HCT116 (cell line): ENCODE measurements at regions not wholly inside any gene's neighbourhood (a gene's known extent, or its start where the extent isn't known, plus 50 kb on each side); places are given as distances from the start of the nearest gene placed in this dataset.

Experiments
- EGR1 ChIP-seq: IDR thresholded peaks from 2 replicates; pipeline ENCODE4 v1.6.1; 2012; ENCODE audit warnings: low read depth
- ELF1 ChIP-seq: IDR thresholded peaks from 2 replicates; pipeline ENCODE4 v1.6.1; 2012; ENCODE audit warnings: low read depth, borderline replicate concordance
- EZH2 ChIP-seq: fragments of 200-600 bp; sonication (generic); IDR thresholded peaks from 2 replicates; pipeline ENCODE4 v1.6.1; 2017; ENCODE audit warnings: antibody characterized with exemption, mixed run types
- EZH2phosphoT487 ChIP-seq: fragments of 200-600 bp; IDR thresholded peaks from 2 replicates; pipeline ENCODE4 v1.6.1; 2018; ENCODE audit warnings: antibody characterized with exemption, borderline replicate concordance
- FOSL1 ChIP-seq: IDR thresholded peaks from 2 replicates; pipeline ENCODE4 v1.6.1; 2012; ENCODE audit warnings: low read depth
- POLR2A ChIP-seq: IDR thresholded peaks from 2 replicates; pipeline ENCODE4 v1.7.0; 2011; ENCODE audit warnings: borderline replicate concordance; ENCODE audit not compliant: insufficient read depth, insufficient read length; ENCODE audit errors: extremely low read depth
- POLR2AphosphoS5 ChIP-seq: IDR thresholded peaks from 2 replicates; pipeline ENCODE4 v1.6.1; 2011; ENCODE audit warnings: mild to moderate bottlenecking, low read depth, low read length, moderate library complexity
- SRF ChIP-seq: IDR thresholded peaks from 2 replicates; pipeline ENCODE4 v1.6.1; 2012; ENCODE audit warnings: low read depth
- ZNF274 ChIP-seq: fragments of 200-500 bp; sonication (Bioruptor generic); IDR thresholded peaks from 2 replicates; pipeline ENCODE4 v1.6.1; 2014; ENCODE audit warnings: mild to moderate bottlenecking, low read depth, low read length, inconsistent platforms
- TF ChIP-seq, protein P1 (sequence below), 3 experiments: fragments of 200-600 bp in 1 of 3; sonication (generic) in 1 of 3; IDR thresholded peaks in 2 of 3; conservative IDR thresholded peaks in 1 of 3; 2 replicates each; pipeline ENCODE4 v1.5.1; 2012 to 2017; ENCODE audit warnings: low read depth in 2 of 3, low read length in 2 of 3, antibody characterized with exemption in 1 of 3, borderline replicate concordance in 1 of 3, control low read depth in 1 of 3, mild to moderate bottlenecking in 1 of 3, mixed read lengths in 1 of 3, mixed run types in 1 of 3, moderate library complexity in 1 of 3; ENCODE audit not compliant: insufficient read depth in 1 of 3
- TF ChIP-seq, protein P2 (sequence below): IDR thresholded peaks from 2 replicates; pipeline ENCODE4 v1.6.1; 2012; ENCODE audit warnings: low read depth
- TF ChIP-seq, protein P3 (sequence below): IDR thresholded peaks from 2 replicates; pipeline ENCODE4 v1.6.1; 2012
- TF ChIP-seq, protein P4 (sequence below): IDR thresholded peaks from 2 replicates; pipeline ENCODE4 v1.6.1; 2012

DNA sequence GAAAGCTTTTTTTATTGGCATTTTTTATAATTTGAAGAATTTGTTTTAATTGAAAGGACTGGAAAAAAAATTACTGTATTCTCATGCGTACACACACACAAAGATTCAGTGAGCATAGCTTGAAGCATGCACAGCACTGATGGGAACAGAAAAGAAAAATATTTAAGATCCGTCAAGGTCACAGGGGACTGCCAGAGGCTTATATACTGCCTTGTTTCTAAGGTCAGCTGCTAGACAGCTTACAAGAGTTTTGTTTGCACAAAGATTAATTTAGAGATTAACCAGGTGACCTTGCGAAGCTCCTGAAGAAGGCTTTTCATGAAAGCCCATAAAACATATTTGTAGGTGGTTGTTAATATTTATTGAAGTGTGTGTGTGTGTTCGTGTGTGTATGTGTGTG lies 396.3 kb downstream of the TRIB2 start:
- TF ChIP-seq EZH2, result no peak
- TF ChIP-seq POLR2A, result no peak
- TF ChIP-seq, protein P1, sequence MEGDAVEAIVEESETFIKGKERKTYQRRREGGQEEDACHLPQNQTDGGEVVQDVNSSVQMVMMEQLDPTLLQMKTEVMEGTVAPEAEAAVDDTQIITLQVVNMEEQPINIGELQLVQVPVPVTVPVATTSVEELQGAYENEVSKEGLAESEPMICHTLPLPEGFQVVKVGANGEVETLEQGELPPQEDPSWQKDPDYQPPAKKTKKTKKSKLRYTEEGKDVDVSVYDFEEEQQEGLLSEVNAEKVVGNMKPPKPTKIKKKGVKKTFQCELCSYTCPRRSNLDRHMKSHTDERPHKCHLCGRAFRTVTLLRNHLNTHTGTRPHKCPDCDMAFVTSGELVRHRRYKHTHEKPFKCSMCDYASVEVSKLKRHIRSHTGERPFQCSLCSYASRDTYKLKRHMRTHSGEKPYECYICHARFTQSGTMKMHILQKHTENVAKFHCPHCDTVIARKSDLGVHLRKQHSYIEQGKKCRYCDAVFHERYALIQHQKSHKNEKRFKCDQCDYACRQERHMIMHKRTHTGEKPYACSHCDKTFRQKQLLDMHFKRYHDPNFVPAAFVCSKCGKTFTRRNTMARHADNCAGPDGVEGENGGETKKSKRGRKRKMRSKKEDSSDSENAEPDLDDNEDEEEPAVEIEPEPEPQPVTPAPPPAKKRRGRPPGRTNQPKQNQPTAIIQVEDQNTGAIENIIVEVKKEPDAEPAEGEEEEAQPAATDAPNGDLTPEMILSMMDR (IDR thresholded peaks at IDR 0.05 in 2 of 3, conservative IDR thresholded peaks at IDR 0.05 in 1 of 3; ENCODE audit: borderline replicate concordance in 1 of 3, insufficient read depth in 1 of 3, low read depth in 2 of 3, low read length in 2 of 3), result no peak
- no peak for TF ChIP-seq POLR2AphosphoS5
- TF ChIP-seq, protein P2, sequence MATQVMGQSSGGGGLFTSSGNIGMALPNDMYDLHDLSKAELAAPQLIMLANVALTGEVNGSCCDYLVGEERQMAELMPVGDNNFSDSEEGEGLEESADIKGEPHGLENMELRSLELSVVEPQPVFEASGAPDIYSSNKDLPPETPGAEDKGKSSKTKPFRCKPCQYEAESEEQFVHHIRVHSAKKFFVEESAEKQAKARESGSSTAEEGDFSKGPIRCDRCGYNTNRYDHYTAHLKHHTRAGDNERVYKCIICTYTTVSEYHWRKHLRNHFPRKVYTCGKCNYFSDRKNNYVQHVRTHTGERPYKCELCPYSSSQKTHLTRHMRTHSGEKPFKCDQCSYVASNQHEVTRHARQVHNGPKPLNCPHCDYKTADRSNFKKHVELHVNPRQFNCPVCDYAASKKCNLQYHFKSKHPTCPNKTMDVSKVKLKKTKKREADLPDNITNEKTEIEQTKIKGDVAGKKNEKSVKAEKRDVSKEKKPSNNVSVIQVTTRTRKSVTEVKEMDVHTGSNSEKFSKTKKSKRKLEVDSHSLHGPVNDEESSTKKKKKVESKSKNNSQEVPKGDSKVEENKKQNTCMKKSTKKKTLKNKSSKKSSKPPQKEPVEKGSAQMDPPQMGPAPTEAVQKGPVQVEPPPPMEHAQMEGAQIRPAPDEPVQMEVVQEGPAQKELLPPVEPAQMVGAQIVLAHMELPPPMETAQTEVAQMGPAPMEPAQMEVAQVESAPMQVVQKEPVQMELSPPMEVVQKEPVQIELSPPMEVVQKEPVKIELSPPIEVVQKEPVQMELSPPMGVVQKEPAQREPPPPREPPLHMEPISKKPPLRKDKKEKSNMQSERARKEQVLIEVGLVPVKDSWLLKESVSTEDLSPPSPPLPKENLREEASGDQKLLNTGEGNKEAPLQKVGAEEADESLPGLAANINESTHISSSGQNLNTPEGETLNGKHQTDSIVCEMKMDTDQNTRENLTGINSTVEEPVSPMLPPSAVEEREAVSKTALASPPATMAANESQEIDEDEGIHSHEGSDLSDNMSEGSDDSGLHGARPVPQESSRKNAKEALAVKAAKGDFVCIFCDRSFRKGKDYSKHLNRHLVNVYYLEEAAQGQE, result no peak
- TF ChIP-seq EZH2phosphoT487, result no peak
- no peak for TF ChIP-seq FOSL1
- TF ChIP-seq ZNF274, result no peak
- TF ChIP-seq, protein P3, sequence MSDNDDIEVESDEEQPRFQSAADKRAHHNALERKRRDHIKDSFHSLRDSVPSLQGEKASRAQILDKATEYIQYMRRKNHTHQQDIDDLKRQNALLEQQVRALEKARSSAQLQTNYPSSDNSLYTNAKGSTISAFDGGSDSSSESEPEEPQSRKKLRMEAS, result no peak
- TF ChIP-seq ELF1, result no peak
- TF ChIP-seq EGR1, result no peak
- no peak for TF ChIP-seq SRF
- TF ChIP-seq, protein P4, sequence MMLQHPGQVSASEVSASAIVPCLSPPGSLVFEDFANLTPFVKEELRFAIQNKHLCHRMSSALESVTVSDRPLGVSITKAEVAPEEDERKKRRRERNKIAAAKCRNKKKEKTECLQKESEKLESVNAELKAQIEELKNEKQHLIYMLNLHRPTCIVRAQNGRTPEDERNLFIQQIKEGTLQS, result no peak
